ENCODE measurements at regions not wholly inside any gene's neighbourhood (a gene's known extent, or its start where the extent isn't known, plus 50 kb on each side); places are given as distances from the start of the nearest gene placed in this dataset.

GRCh38 chrX:121109986-121110385 is 62.6 kb downstream of the GLUD2 start:
- Histone ChIP-seq H3K9me3 (no peaks in the 10 kb centered on the region), H3K36me3 (ENCODE audit: control insufficient read depth, insufficient read depth, low read length) (no peaks in the 10 kb centered on the region), H3K27me3 (replicated peaks; ENCODE audit: control insufficient read depth, insufficient read depth, low read length) (no peaks in the 10 kb centered on the region), H3K4me1 (no peaks in the 10 kb centered on the region), H3K4me3 (ENCODE audit: low read depth, low read length) (no peak overlapping the region)
- BruUV-seq (replicated peaks), result no TSS peak
- H3K9me3 Mint-ChIP-seq (ENCODE audit: unreplicated experiment), result no peaks in the 10 kb centered on the region
- no peaks in the 10 kb centered on the region for H3K27me3 Mint-ChIP-seq (ENCODE audit: insufficient read depth, unreplicated experiment)
- intact Hi-C loops (cut with micrococcal nuclease; ENCODE audit: unreplicated experiment), result no loop called here
- ChIA-PET CTCF (no interaction called here), POLR2A (no interaction called here)
- no peaks in the 10 kb centered on the region for H3K36me3 Mint-ChIP-seq (ENCODE audit: insufficient read depth, unreplicated experiment)
- H3K4me1 Mint-ChIP-seq (ENCODE audit: low read depth, unreplicated experiment), result no peaks in the 10 kb centered on the region
- H3K4me3 Mint-ChIP-seq (ENCODE audit: unreplicated experiment), result no peak overlapping the region
- H3K27ac Mint-ChIP-seq (ENCODE audit: unreplicated experiment), result no peak overlapping the region
- TF ChIP-seq CTCF (IDR thresholded peaks at IDR 0.05; ENCODE audit: insufficient read depth in 1 of 2, low read depth in 1 of 2, low read length in 1 of 2, severe bottlenecking in 1 of 2, unreplicated experiment in 1 of 2), result no peak
- no peak for DNase-seq

- CTCF ChIA-PET, result no interaction called here
- H3K27me3 Mint-ChIP-seq (ENCODE audit: insufficient read depth, unreplicated experiment), result no peaks in the 10 kb centered on the region
- H3K4me1 Mint-ChIP-seq (ENCODE audit: low read depth, unreplicated experiment), result no peaks in the 10 kb centered on the region
- no peak overlapping the region for H3K4me3 Mint-ChIP-seq (ENCODE audit: unreplicated experiment)
- no peaks in the 10 kb centered on the region for H3K36me3 Mint-ChIP-seq (ENCODE audit: insufficient read depth, unreplicated experiment)
- intact Hi-C loops (cut with micrococcal nuclease; ENCODE audit: unreplicated experiment), result no loop called here
- POLR2A ChIA-PET, result no interaction called here
- Histone ChIP-seq H3K4me1 (no peaks in the 10 kb centered on the region), H3K9me3 (no peaks in the 10 kb centered on the region), H3K4me3 (ENCODE audit: low read depth, low read length) (no peak overlapping the region), H3K27me3 (replicated peaks; ENCODE audit: control insufficient read depth, insufficient read depth, low read length) (no peaks in the 10 kb centered on the region), H3K36me3 (ENCODE audit: control insufficient read depth, insufficient read depth, low read length) (no peaks in the 10 kb centered on the region)
- BruUV-seq (replicated peaks), result no TSS peak
- H3K27ac Mint-ChIP-seq (ENCODE audit: unreplicated experiment), result no peak overlapping the region
- DNase-seq, result no peak
- no peaks in the 10 kb centered on the region for H3K9me3 Mint-ChIP-seq (ENCODE audit: unreplicated experiment)
- no peak for TF ChIP-seq CTCF (IDR thresholded peaks at IDR 0.05; ENCODE audit: insufficient read depth in 1 of 2, low read depth in 1 of 2, low read length in 1 of 2, severe bottlenecking in 1 of 2, unreplicated experiment in 1 of 2)
Observed at GRCh38 chrX:121110536-121110935, 63.1 kb downstream of the GLUD2 start.

GRCh38 chrX:121114691-121115090 is 67.3 kb downstream of the GLUD2 start:
- H3K36me3 Mint-ChIP-seq (ENCODE audit: insufficient read depth, unreplicated experiment), result no peaks in the 10 kb centered on the region
- H3K36me3 ChIP-seq (ENCODE audit: control insufficient read depth, insufficient read depth, low read length), result no peaks in the 10 kb centered on the region
- H3K4me1 ChIP-seq, result no peaks in the 10 kb centered on the region
- POLR2A ChIA-PET, result no interaction called here
- H3K4me3 ChIP-seq (ENCODE audit: low read depth, low read length), result no peak overlapping the region
- H3K27ac Mint-ChIP-seq (ENCODE audit: unreplicated experiment), result no peak overlapping the region
- no peaks in the 10 kb centered on the region for H3K9me3 Mint-ChIP-seq (ENCODE audit: unreplicated experiment)
- no peak for DNase-seq
- no peaks in the 10 kb centered on the region for H3K27me3 Mint-ChIP-seq (ENCODE audit: insufficient read depth, unreplicated experiment)
- no peak overlapping the region for H3K4me3 Mint-ChIP-seq (ENCODE audit: unreplicated experiment)
- intact Hi-C loops (cut with micrococcal nuclease; ENCODE audit: unreplicated experiment), result no loop called here
- BruUV-seq (replicated peaks), result no TSS peak
- no peaks in the 10 kb centered on the region for H3K27me3 ChIP-seq (replicated peaks; ENCODE audit: control insufficient read depth, insufficient read depth, low read length)
- CTCF ChIA-PET, result no interaction called here
- no peak for TF ChIP-seq CTCF (IDR thresholded peaks at IDR 0.05; ENCODE audit: insufficient read depth in 1 of 2, low read depth in 1 of 2, low read length in 1 of 2, severe bottlenecking in 1 of 2, unreplicated experiment in 1 of 2)
- H3K4me1 Mint-ChIP-seq (ENCODE audit: low read depth, unreplicated experiment), result no peaks in the 10 kb centered on the region
- H3K9me3 ChIP-seq, result no peaks in the 10 kb centered on the region

Data from Caco-2 (cell line).